OCI-LY3 (cell line): ENCODE measurements at regions not wholly inside any gene's neighbourhood (a gene's known extent, or its start where the extent isn't known, plus 50 kb on each side); places are given as distances from the start of the nearest gene placed in this dataset.

Experiments
- EZH2phosphoT487 ChIP-seq: fragments of 200-600 bp; shearing (Covaris generic); IDR thresholded peaks from 2 replicates; pipeline ENCODE4 v1.6.1; 2018; ENCODE audit warnings: antibody characterized with exemption, mixed run types, low read depth
- TF ChIP-seq, protein P1 (sequence below): fragments of 200-600, 300-600 bp; sonication (generic); IDR thresholded peaks from 2 replicates; pipeline ENCODE4 v1.5.1; 2014; ENCODE audit warnings: antibody characterized with exemption, low read length, low read depth

DNA sequence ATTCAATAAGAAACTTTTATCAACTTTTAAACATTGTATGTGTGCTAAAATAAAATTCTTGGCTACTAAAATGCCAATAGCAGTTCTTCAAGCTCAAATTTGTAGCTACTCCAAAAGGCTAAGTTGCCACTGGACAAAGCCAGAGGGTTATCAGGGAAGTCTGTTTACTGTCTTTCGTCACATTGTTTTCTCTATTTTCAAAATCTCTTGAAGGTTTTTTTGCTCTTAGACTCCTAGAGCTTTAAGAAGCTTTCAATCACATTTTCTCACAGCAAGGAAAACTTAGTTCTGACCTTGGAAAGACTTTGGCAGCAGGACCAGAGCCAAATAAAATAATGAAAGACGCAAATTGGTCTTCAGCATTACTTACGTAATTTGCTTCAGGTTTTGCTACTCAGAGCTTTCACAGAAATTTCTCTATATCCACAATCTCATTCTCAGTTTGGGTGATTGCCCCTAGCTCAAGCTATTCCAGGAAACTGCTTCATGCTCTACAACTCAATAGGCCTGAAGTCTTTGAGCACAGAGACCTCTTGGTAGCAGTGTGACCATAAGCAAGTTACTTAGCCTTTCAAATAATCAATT lies 257.7 kb downstream of the GABRG2 start:
- TF ChIP-seq, protein P1, sequence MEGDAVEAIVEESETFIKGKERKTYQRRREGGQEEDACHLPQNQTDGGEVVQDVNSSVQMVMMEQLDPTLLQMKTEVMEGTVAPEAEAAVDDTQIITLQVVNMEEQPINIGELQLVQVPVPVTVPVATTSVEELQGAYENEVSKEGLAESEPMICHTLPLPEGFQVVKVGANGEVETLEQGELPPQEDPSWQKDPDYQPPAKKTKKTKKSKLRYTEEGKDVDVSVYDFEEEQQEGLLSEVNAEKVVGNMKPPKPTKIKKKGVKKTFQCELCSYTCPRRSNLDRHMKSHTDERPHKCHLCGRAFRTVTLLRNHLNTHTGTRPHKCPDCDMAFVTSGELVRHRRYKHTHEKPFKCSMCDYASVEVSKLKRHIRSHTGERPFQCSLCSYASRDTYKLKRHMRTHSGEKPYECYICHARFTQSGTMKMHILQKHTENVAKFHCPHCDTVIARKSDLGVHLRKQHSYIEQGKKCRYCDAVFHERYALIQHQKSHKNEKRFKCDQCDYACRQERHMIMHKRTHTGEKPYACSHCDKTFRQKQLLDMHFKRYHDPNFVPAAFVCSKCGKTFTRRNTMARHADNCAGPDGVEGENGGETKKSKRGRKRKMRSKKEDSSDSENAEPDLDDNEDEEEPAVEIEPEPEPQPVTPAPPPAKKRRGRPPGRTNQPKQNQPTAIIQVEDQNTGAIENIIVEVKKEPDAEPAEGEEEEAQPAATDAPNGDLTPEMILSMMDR: no peak
- no peak for TF ChIP-seq EZH2phosphoT487
